ENCODE measurements at regions not wholly inside any gene's neighbourhood (a gene's known extent, or its start where the extent isn't known, plus 50 kb on each side); places are given as distances from the start of the nearest gene placed in this dataset.

- no peak for DNase-seq (ENCODE audit: low read depth, low spot score)
These were observed 90.1 kb upstream of the NOCT start for GRCh38 chr4:138925495-138925894.

- DNase-seq (ENCODE audit: low read depth, low spot score), result no peak
These were observed 96.3 kb upstream of the NOCT start for GRCh38 chr4:138919094-138919936.

- no peak for DNase-seq (ENCODE audit: low read depth, low spot score)
These were observed 97.3 kb upstream of the NOCT start for GRCh38 chr4:138918169-138918869.

- DNase-seq (ENCODE audit: low read depth, low spot score), result no peak
These were observed 98.8 kb upstream of the NOCT start for GRCh38 chr4:138916763-138917162.

GRCh38 chr4:138915756-138916155, 99.8 kb upstream of the NOCT start:
- no peak for DNase-seq (ENCODE audit: low read depth, low spot score)

GRCh38 chr4:138912704-138913340, 102.8 kb upstream of the NOCT start:
- no peak for DNase-seq (ENCODE audit: low read depth, low spot score)

- DNase-seq (ENCODE audit: low read depth, low spot score), result no peak
These were observed 103.5 kb upstream of the NOCT start for GRCh38 chr4:138911909-138912703.

- DNase-seq (ENCODE audit: low read depth, low spot score), result no peak
These were observed 104.7 kb upstream of the NOCT start for GRCh38 chr4:138910914-138911336.

GRCh38 chr4:138910195-138910913, 105.2 kb upstream of the NOCT start:
- DNase-seq (ENCODE audit: low read depth, low spot score), result no peak

- no peak for DNase-seq (ENCODE audit: low read depth, low spot score)
These were observed 106.0 kb upstream of the NOCT start for GRCh38 chr4:138909587-138909986.

- no peak for DNase-seq (ENCODE audit: low read depth, low spot score)
These were observed 107.4 kb upstream of the NOCT start for GRCh38 chr4:138908134-138908533.

- DNase-seq (ENCODE audit: low read depth, low spot score), result no peak
These were observed 108.4 kb upstream of the NOCT start for GRCh38 chr4:138907174-138907573.

GRCh38 chr4:138904793-138905192, 110.8 kb upstream of the NOCT start:
- no peak for DNase-seq (ENCODE audit: low read depth, low spot score)

GRCh38 chr4:138903185-138903584, 112.4 kb upstream of the NOCT start:
- no peak for DNase-seq (ENCODE audit: low read depth, low spot score)

- no peak for DNase-seq (ENCODE audit: low read depth, low spot score)
These were observed 112.9 kb upstream of the NOCT start for GRCh38 chr4:138902705-138903104.

- no peak for DNase-seq (ENCODE audit: low read depth, low spot score)
These were observed 114.4 kb upstream of the NOCT start for GRCh38 chr4:138901177-138901576.

- no peak for DNase-seq (ENCODE audit: low read depth, low spot score)
These were observed 115.6 kb upstream of the NOCT start for GRCh38 chr4:138899999-138900398.

- DNase-seq (ENCODE audit: low read depth, low spot score), result no peak
These were observed 117.3 kb upstream of the NOCT start for GRCh38 chr4:138898282-138898681.

- no peak for DNase-seq (ENCODE audit: low read depth, low spot score)
These were observed 117.8 kb upstream of the NOCT start for GRCh38 chr4:138897811-138898226.

GRCh38 chr4:138894709-138895108, 120.9 kb upstream of the NOCT start:
- DNase-seq (ENCODE audit: low read depth, low spot score), result no peak

- DNase-seq (ENCODE audit: low read depth, low spot score), result no peak
These were observed 121.6 kb upstream of the NOCT start for GRCh38 chr4:138894011-138894410.
